ENCODE measurements at regions not wholly inside any gene's neighbourhood (a gene's known extent, or its start where the extent isn't known, plus 50 kb on each side); places are given as distances from the start of the nearest gene placed in this dataset.

- TF ChIP-seq, protein P1, sequence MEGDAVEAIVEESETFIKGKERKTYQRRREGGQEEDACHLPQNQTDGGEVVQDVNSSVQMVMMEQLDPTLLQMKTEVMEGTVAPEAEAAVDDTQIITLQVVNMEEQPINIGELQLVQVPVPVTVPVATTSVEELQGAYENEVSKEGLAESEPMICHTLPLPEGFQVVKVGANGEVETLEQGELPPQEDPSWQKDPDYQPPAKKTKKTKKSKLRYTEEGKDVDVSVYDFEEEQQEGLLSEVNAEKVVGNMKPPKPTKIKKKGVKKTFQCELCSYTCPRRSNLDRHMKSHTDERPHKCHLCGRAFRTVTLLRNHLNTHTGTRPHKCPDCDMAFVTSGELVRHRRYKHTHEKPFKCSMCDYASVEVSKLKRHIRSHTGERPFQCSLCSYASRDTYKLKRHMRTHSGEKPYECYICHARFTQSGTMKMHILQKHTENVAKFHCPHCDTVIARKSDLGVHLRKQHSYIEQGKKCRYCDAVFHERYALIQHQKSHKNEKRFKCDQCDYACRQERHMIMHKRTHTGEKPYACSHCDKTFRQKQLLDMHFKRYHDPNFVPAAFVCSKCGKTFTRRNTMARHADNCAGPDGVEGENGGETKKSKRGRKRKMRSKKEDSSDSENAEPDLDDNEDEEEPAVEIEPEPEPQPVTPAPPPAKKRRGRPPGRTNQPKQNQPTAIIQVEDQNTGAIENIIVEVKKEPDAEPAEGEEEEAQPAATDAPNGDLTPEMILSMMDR (IDR thresholded peaks at IDR 0.05 in 4 of 5, conservative IDR thresholded peaks at IDR 0.05 in 1 of 5), result no peak
- no peak for TF ChIP-seq POLR2A (IDR thresholded peaks at IDR 0.05)
These were observed 110.6 kb downstream of the ZFAND4 start for GRCh38 chr10:45561952-45562351.
